HFFc6 (cell line): ENCODE measurements at regions not wholly inside any gene's neighbourhood (a gene's known extent, or its start where the extent isn't known, plus 50 kb on each side); places are given as distances from the start of the nearest gene placed in this dataset.

Experiments
- DNase-seq: peaks from one replicate; pipeline ENCODE4 v3.0.0-alpha.2; 2018
- H3K27ac Mint-ChIP-seq: 2 replicates; pipeline ENCODE4 v1.8.0; 2020; ENCODE audit warnings: mild to moderate bottlenecking, mixed read lengths
- H3K27me3 Mint-ChIP-seq: 2 replicates; pipeline ENCODE4 v1.8.0; 2021; ENCODE audit warnings: mild to moderate bottlenecking, moderate library complexity, mixed read lengths; ENCODE audit not compliant: insufficient read depth
- H3K36me3 Mint-ChIP-seq: 2 replicates; pipeline ENCODE4 v1.8.0; 2021; ENCODE audit warnings: low read depth, mixed read lengths
- H3K4me1 Mint-ChIP-seq: 2 replicates; pipeline ENCODE4 v1.8.0; 2020; ENCODE audit warnings: low read depth, mixed read lengths
- H3K4me3 Mint-ChIP-seq: 2 replicates; pipeline ENCODE4 v1.8.0; 2020; ENCODE audit warnings: mild to moderate bottlenecking, moderate library complexity, mixed read lengths
- H3K9me3 Mint-ChIP-seq: 2 replicates; pipeline ENCODE4 v1.8.0; 2020; ENCODE audit warnings: mild to moderate bottlenecking, mixed read lengths
- CTCF ChIP-seq: fragments of 200-600 bp; sonication (generic); IDR thresholded peaks from 2 replicates; pipeline ENCODE4 v1.5.0; 2021; ENCODE audit warnings: antibody characterized with exemption, mild to moderate bottlenecking

- no peaks in the 10 kb centered on the region for H3K4me1 Mint-ChIP-seq
- no peak overlapping the region for H3K27ac Mint-ChIP-seq
- TF ChIP-seq CTCF = no peak
- DNase-seq = no peak
- peaks cover 56% of the 10 kb centered on the region for H3K9me3 Mint-ChIP-seq
- H3K27me3 Mint-ChIP-seq = peaks cover 2% of the 10 kb centered on the region; the same call in 1 of the 2 replicates
- H3K36me3 Mint-ChIP-seq = peaks cover 5% of the 10 kb centered on the region
- no peak overlapping the region for H3K4me3 Mint-ChIP-seq
Measured at GRCh38 chr1:73331726-73332125, 866.2 kb downstream of the LRRIQ3 start.

GRCh38 chr1:73327998-73328397 lies 870.0 kb downstream of the LRRIQ3 start:
- peaks cover 69% of the 10 kb centered on the region for H3K9me3 Mint-ChIP-seq
- H3K27me3 Mint-ChIP-seq = no peaks in the 10 kb centered on the region
- TF ChIP-seq CTCF = no peak
- no peak overlapping the region for H3K27ac Mint-ChIP-seq
- no peak overlapping the region for H3K4me3 Mint-ChIP-seq
- H3K36me3 Mint-ChIP-seq = peaks cover 5% of the 10 kb centered on the region
- H3K4me1 Mint-ChIP-seq = no peaks in the 10 kb centered on the region
- no peak for DNase-seq

GRCh38 chr1:73327180-73327793 lies 870.7 kb downstream of the LRRIQ3 start:
- no peak overlapping the region for H3K4me3 Mint-ChIP-seq
- H3K27ac Mint-ChIP-seq = no peak overlapping the region
- H3K4me1 Mint-ChIP-seq = no peaks in the 10 kb centered on the region
- TF ChIP-seq CTCF = no peak
- H3K9me3 Mint-ChIP-seq = peaks cover 72% of the 10 kb centered on the region
- DNase-seq = no peak
- H3K36me3 Mint-ChIP-seq = peaks cover under 1% of the 10 kb centered on the region
- no peaks in the 10 kb centered on the region for H3K27me3 Mint-ChIP-seq

- Mint-ChIP-seq H3K27me3 (no peaks in the 10 kb centered on the region), H3K4me3 (no peak overlapping the region), H3K27ac (no peak overlapping the region), H3K4me1 (no peaks in the 10 kb centered on the region), H3K9me3 (peaks cover 70% of the 10 kb centered on the region), H3K36me3 (no peaks in the 10 kb centered on the region; the same call in 1 of the 2 replicates)
- TF ChIP-seq CTCF = no peak
- no peak for DNase-seq
Measured at GRCh38 chr1:73326663-73327062, 871.3 kb downstream of the LRRIQ3 start.

GRCh38 chr1:73310797-73311381 lies 887.1 kb downstream of the LRRIQ3 start:
- Mint-ChIP-seq H3K27me3 (peaks cover 2% of the 10 kb centered on the region; the same call in 1 of the 2 replicates), H3K9me3 (peaks cover 23% of the 10 kb centered on the region), H3K27ac (no peak overlapping the region), H3K4me1 (no peaks in the 10 kb centered on the region), H3K4me3 (no peak overlapping the region), H3K36me3 (no peaks in the 10 kb centered on the region)
- no peak for DNase-seq
- TF ChIP-seq CTCF = no peak
